Astrocyte (in vitro differentiated cells and primary cell): ENCODE measurements at regions not wholly inside any gene's neighbourhood (a gene's known extent, or its start where the extent isn't known, plus 50 kb on each side); places are given as distances from the start of the nearest gene placed in this dataset.

Experiments
- CTCF ChIP-seq: IDR thresholded peaks from 2 replicates; pipeline ENCODE4 v1.5.1; 2011; ENCODE audit warnings: low read depth, mild to moderate bottlenecking, inconsistent platforms, low read length, moderate library complexity; ENCODE audit not compliant: insufficient read depth
- EZH2 ChIP-seq: IDR thresholded peaks from 2 replicates; pipeline ENCODE4 v1.6.1; 2012; ENCODE audit warnings: mild to moderate bottlenecking, low read length, inconsistent platforms; ENCODE audit not compliant: insufficient read depth

GRCh38 chr6:167770291-167770955, 56.3 kb upstream of the AFDN start:
- TF ChIP-seq CTCF (no peak), EZH2 (no peak)
